ENCODE measurements at regions not wholly inside any gene's neighbourhood (a gene's known extent, or its start where the extent isn't known, plus 50 kb on each side); places are given as distances from the start of the nearest gene placed in this dataset.

DNA sequence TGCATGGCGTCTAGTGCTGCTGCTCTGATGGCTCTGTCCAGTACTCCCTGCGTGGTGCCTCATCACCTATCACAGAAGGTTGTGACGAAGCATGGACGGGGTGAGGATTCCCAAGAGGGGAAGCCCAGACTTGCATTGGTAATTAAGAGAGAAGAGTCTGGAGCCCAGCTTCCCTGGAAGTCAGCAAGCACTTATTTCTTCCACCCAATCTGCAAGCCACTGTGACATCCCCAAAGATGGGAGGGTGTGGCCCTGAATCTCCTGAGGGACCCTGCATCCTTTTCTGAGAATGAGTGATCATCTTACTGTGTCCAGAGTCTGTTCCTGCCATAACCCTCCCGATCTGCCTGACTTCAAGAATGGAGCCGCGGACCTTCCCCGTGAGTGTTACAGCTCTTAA lies 166.7 kb downstream of the PTPN20 start:
- DNase-seq (ENCODE audit: low spot score), result no peak

DNA sequence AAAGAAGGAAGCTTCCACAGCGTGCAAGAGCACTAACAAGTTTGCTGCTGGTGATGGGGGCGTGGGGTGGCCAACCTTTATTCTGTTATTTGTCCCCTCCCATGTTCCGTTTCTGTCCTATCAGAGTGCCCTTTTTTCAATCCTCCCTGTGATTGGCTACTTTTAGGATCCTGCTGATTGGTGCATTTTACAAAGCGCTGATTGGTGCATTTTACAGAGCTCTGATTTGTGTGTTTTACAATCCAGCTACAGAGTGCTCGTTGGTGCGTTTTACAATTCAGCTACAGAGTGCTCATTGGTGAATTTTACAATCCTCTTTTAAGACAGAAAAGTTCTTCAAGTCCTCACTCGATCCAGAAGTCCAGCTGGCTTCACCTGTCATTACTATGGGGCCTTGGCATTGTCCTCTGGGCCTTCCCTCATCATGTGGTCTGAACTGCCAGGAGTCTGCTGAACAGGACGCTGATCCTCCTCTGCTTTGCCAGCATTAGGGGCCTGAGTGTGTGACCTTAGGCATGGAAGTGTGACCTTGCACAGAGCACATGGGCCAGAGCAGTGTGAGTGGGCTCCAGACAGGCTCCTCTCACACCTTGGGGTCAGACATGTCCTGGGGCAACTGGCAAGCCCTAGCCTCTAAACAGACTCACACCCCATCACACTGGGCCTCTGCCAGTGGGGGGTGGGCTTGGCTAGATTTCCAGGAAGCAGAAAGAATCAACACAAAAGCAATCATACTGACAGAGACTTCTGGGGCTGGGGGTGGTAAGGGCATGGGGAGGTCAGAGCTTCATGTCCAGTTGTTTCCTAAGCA lies 167.4 kb downstream of the PTPN20 start:
- DNase-seq (ENCODE audit: low spot score), result no peak

DNA sequence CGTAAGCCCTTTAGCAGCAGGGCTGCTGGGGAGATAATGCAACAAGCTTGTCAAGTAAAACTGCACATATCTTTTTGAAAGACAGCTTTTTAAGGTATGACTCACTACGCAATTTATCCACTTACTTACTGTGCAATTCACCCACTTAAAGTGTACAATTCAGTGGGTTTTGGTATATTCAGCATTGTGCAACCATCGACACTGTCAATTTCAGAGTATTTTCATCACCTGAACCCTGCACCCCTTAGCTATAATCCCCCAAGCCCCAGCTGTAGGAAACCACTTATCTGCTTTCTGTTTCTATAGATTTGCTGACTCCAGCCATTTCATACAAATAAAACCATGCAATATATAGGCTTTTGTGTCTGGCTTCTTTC lies 168.0 kb downstream of the PTPN20 start:
- DNase-seq (ENCODE audit: low spot score), result no peak

DNA sequence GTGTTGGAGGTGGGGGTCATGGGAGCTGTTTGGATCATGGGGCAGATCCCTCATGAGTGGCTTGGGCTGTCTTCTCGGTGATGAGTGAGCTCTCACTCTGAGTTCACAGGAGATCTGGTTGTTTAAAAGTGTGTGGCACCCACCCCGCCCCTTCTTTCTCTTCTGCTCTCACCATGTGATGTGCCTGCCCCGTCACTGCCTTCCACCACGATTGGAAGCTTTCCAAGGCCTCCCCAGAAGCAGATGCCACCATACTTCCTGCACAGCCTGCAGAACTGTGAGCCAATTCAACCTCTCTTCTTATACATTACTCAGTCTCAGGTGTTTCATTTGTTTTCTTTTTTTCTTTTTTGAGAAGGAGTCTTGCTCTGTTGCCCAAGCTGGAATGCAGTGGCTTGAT lies 170.0 kb downstream of the PTPN20 start:
- no peak for DNase-seq (ENCODE audit: low spot score)

DNA sequence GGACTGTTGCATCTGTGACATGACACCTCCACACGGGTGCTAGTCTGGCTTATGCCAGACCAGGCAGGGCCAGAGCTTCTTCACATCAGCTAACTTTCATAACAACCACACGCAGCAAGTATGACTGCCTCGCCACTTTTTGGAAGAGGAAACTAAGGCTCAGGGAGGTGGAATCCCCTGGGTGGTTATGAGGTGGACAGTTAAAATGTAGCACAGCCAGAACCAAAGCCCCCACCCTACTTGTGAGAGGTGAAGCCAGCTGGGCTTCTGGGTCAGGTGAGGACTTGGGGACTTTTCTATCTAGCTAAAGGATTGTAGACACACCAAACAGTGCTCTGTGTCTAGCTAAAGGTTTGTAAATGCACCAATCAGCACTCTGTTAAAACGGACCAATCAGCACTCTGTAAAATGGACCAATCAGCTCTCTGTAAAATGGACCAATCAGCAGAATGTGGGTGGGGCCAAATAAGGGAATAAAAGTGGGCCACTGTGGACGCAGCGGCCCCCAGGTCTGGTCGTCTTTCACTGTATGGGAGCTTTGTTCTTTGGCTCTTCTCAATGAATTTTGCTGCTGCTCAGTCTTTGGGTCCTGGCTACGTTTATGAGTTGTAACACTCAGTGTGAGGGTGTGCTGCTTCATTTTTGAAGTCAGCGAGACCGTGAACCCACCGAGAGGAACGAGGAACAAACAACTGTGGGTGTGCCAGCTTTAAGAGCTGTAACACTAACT lies 171.0 kb downstream of the PTPN20 start:
- DNase-seq (ENCODE audit: low spot score), result no peak

DNA sequence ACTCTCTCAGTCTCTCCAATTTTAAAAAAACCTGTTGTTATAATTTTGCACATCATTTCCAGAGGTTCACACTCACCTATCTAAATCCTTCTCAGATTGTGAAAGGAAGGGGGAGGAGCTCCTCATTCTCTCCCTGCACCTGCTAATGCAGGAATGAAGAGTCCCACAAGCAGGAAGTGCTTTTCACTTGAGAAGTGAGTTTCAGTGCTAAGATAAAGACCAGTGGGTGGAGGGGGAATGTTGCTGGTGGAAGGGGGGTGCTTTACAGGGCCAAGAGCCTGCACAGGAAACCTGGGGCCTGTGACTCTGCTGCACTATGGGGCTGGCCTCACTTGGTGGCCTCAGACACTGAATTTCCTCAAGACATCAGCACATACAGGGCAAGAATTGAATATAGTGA lies 176.4 kb downstream of the PTPN20 start:
- DNase-seq (ENCODE audit: low spot score), result no peak

DNA sequence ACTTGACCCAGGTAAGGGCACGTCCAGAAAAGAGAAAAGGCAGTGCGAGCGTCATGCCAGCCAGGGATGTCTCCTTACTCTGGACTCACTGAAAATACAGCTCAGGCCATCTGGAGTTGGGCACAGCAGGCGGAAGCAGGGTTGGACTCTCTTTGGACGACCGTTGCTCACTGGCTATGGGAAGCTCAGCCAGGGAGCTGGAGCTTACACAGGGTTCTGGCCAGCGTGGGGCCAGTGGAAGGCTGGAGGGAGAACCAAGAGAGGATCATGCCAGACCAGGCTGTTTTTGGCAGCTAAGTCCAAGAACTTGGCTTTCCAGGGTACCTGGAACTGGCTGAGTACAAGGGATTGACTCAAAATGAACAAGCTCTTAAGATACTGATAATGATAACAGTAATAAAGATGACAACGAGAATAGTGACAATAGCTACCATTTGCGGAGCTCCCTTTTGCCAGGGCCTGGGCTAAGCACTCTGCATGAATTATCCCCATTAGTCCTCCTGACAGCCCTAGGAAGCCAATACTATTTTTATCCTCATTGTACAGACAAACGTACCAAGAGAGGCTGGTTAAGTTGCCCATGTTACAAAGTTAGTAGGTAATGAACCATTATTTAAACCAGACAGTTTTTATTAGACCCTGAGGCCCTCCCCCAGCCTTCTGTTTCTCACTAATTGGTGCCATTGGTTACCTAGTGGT lies 177.6 kb downstream of the PTPN20 start:
- DNase-seq (ENCODE audit: low spot score), result no peak

DNA sequence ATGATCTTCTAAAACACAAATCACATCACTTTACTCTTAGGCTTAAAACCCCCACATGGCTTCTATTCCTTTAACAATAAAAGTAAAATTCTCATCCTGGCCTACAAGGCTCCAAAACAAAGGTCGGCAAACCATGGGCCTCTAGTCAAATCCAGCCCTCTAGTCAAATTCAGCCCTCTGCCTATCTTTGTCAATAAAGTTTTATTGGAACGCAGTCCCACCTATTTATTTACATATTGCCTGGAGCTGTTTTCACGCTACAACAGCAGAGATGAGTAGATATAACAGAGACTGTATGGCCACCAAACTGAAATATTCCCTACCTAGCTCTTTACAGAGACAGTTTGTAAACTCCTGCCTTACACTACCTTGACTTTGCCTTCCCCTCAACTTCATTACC lies 178.8 kb downstream of the PTPN20 start:
- DNase-seq (ENCODE audit: low spot score), result no peak

DNA sequence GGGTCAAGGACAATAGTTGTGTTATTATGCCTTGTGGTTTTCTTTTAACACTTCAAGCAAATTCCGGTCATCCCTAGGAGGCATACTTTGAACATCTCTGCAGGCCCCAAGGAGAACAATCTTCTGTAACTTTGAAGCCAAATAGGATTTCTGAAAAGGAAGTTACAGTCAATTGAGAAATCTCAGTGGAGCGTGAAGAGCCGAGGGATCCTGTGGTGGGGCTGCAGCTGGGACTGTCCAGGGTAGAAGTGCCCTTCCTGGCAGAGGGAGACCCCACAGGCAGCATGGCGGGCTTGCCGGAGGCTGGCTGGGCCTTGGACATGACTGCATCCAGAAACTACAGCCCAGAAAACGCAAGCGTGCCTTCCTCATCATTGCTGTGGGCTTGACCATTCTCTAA lies 179.7 kb downstream of the PTPN20 start:
- no peak for DNase-seq (ENCODE audit: low spot score)

DNA sequence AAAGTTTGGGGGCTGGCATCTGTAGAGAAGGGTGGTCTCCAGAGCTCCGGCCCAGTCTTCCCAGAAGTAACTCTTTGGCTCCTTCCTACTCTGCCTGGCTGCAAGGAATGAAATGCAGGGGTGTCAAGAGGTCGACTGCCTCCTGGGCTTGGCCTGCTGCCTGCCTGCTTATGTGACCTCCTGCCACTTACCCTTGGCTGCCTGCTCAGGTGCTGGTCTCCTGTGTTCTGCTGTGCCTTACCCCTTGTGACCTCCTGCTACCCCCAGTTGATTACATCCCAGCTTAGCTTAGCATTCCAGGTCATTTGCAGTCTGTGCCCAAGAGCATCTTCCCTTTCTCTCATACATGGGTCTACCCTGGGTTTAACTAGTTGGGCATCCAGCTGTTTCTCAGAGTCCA lies 180.2 kb downstream of the PTPN20 start:
- DNase-seq (ENCODE audit: low spot score), result no peak

DNA sequence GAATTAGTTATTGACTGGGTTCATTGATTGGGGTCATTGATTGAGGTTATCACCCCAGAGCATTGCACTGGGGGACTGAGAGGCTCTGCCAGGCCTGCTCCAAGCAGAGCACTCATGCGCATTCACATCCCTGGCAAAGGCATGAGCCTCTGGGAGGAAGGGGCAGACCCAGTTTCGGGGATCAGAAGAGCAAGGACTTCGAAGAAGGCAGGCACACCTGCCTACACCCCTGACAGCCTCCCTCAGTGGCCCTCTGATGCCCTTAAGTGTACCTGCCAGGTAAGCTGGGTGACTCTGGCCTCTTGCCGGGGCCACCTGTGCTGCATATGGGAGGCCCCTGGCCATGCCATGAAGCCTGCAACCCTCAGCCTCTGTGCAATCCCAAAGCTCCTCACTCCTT lies 181.1 kb downstream of the PTPN20 start:
- DNase-seq (ENCODE audit: low spot score), result no peak

DNA sequence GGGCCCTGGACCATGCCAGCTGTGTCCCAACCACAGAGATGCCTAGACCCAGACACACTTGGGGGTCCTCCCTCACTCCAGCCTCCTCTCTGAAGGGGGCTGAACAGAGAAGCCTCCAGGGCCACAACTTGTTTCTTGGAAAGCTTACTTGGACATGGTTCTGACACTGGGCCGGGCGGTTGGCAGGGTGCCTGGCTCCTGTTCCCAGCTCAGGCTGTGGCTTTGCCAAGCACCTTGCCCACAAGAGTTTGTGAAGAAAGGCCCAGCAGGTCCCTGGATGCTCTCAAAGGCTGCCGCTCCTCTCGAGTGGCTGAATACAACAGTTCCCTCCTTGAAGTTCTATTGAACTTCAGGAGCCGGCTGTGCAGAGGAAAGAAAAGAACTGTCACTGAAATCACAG lies 181.6 kb downstream of the PTPN20 start:
- DNase-seq (ENCODE audit: low spot score), result no peak

DNA sequence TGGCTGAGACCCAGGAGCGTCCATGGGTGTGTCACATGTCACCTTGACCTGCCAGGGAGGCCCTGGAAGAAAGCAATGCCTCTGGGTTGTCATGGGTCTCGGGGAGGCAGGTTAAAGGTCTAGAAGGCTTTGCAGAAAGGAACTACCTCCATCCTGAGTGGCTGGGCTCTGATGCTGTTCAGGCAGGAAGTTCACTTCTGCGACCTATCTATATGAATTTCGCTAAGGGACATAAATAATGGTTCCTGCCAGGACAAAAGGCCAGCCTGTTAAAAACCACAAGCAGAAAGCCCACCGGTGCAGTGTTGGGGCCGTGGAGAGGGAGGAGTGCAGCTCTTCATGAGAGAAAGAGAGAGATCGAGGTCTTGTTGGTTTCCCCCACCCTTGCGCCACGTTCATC lies 182.9 kb downstream of the PTPN20 start:
- no peak for DNase-seq (ENCODE audit: low spot score)

DNA sequence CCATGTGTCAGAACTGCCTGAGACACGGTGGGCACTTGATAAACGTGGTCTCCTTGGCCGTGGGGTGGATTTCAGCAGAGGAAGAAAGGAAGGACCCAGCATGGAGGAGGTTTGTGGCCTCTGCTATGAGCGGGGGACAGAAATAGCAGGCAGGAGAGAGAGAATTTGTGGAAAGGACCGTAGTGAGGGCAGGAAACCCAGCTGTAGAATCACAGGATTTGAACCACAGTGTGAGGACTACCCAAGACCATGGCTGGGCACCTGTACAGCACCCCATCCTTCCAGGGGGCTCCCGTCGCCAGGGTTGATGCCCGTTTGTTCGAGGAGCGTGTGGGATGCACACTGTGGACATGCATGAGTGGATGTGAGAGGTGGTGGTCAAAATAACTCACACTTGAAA lies 183.4 kb downstream of the PTPN20 start:
- no peak for DNase-seq (ENCODE audit: low spot score)

DNA sequence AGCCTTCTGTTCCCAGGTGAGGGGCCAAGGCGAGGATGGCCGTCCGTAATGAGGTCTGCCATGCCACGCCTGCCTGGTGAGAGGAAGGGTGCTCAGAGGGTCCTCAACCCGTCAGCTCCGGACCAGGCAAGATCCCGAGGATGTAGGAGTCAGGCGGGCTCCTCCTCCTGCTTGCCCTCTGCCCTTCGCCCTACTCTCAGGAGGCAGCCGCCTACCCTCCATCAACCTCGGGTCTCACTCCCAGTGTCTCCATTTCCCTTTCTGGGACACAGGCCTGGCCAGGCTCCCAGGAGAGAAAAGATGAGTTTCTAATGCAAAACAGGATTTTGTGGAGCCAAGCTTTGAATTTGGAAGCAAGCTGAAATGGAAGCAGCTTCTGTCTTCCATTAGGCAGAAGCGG lies 184.0 kb downstream of the PTPN20 start:
- DNase-seq (ENCODE audit: low spot score), result no peak

DNA sequence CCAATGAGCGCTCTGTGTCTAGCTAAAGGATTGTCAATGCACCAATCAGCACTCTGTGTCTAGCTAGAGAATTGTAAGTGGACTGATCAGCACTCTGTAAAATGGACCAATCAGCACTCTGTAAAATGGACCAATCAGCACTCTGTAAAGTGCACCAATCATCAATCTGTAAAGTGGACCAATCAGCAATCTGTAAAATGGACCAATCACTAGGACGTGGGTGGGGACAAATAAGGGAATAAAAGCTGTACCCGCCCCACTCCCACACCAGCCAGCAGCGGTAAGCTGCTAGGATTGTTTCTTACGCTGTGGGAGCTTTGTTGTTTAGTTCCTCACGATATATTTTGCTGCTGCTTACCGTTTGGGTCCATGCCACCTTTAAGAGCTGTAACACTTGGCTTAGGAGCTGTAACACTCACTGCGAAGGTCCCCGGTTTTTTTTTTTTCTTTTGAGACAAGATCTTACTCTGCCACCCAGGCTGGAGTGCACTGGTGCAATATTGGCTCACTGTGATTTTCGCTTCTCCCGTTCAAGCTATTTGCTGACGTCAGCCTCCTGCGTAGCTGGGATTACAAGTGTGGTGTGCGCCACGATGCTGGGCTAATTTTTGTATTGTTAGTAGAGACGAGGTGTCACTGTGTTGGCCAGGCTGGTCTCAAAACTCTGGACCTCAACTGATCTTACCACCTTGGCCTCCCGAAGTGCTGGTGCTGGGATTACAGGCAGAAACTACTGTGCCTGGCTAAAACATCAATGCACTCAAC lies 184.8 kb downstream of the PTPN20 start:
- DNase-seq (ENCODE audit: low spot score), result no peak

DNA sequence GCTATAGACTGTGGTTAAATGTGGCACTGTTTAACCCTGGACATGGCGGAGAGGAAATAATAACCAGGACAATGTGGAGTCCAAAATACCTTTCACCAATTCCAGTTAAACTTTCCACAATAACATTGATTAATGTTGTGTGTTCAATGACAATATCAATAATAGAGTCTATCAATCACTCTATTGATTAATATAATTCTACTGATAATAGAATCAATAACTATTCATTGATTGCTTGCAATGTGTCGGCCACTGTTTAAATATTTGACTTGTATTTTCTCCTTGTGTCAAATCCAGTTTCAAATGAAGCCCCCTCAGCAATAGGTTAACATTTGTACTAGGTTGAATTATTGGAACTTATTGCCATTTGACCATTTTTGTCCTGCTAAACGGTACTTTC lies 187.0 kb downstream of the PTPN20 start:
- DNase-seq (ENCODE audit: low spot score), result no peak

DNA sequence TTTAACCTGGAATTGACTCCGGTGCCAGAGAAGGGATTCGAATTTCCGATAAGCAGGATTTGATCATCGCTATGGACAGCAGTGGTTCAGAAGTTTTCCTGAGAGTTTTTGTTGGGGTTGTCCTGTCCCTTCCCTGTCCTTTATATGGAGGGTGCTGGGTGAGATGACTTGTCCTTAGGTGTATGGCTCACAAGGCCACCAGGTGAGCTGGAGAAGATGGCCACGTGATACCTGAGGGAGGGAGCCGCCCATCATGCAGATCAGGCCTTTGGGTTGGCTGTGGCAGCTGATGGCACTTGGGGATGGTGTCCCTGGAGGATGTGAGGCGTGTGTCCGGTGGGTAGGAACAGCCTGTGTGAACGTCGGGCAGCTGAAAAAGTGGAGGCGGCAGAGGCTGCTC lies 187.7 kb downstream of the PTPN20 start:
- DNase-seq (ENCODE audit: low spot score), result no peak

DNA sequence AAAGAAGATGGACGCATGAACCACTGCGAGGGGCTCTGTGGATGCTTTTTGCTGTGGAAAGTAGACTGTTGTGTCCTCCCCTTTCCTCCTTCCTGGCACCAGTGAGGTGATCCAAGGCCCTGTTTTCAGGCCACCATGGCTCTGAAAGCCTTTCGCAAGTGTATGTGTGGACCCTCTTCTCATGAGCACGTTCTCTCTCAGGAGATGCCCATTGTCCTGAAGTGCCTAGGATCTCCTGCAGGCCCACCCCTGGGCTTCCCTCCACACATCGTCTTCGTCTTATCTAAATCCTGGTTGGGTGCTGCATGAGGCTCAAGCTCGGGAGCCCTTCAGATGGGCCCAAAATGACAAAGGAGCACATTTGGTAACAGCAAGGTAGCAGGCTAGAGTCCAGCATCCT lies 188.2 kb downstream of the PTPN20 start:
- DNase-seq (ENCODE audit: low spot score), result no peak

DNA sequence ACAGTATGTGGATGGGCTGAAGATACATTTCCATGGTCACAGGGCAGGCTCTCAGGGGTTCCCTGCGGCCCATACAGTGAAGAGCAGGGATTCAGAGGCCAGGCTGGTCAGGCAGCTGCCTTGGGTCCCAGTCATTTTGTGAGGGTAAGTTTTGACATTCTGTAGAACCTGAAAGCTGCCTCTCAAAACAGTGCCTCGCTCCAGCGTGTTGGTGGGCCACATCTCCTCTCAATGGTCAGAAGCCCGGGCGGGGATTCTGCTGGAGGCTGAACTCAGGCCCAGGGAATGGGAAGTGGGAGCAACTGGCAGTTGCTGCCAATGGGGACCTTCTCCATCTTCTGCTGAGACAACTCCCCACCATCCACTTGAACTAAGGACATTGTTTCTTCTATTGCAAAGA lies 190.0 kb downstream of the PTPN20 start:
- DNase-seq (ENCODE audit: low spot score), result no peak

DNA sequence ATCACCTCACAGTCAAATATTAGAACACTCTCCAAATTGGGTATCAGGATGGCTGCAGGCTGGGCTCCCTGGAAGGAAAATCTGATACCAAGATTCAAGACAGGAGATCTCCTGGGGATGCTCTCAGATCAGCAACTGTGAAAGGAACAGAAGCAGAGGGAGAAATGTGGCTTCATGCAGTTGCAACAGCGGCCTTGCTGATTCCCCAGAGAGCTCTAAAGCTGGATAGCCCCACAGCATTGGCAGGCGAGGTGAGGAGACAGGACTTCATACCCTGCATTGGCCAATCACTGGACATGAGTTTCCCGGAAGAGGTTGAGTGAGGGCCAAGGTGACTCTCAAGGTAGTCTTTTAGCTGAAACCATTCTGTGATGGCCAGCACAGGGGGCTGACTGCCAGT lies 190.6 kb downstream of the PTPN20 start:
- DNase-seq (ENCODE audit: low spot score), result no peak

DNA sequence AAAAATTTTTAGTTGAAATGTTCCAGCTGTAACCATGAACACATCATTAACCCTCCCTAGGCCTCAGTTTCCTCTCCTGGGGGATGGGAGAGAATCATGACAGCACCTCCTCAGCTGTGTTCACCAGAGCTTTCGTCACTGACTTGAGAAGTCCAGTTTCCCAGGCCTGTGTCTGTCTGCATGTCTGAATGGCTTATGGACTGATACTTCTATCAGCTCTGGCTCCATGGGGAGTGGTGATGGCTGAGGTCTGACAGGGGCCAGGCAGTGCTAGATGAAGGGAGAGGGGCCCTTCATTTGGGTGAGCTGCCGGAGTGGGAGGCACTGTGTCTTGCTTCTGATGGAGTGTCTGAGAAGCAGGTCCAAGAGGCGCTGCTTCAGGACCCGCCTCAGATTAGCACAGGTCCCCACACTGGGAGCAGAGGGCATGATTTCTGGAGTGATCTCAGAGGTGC lies 192.9 kb downstream of the PTPN20 start:
- no peak for DNase-seq (ENCODE audit: low spot score)
